HG03175 (cell line): ENCODE measurements at regions not wholly inside any gene's neighbourhood (a gene's known extent, or its start where the extent isn't known, plus 50 kb on each side); places are given as distances from the start of the nearest gene placed in this dataset.
"Not testable (repeated sequence)": the region's sequence is repeated elsewhere in the genome, so short reads cannot be mapped to it uniquely, and the experiment has no call there.

Experiments
- ATAC-seq: cut with Tn5 transposase; IDR thresholded peaks from one replicate; pipeline ENCODE4 v1.9.1; 2021; ENCODE audit warnings: mild to moderate bottlenecking, moderate library complexity; ENCODE audit not compliant: unreplicated experiment

- ATAC-seq: no peak
Measured at GRCh38 chr1:208461680-208462079, 217.5 kb upstream of the PLXNA2 start.

GRCh38 chr1:208462761-208463160 is 218.6 kb upstream of the PLXNA2 start:
- ATAC-seq: no peak

- ATAC-seq: no peak
Measured at GRCh38 chr1:208465266-208465665, 221.1 kb upstream of the PLXNA2 start.

- ATAC-seq: no peak
Measured at GRCh38 chr1:208465786-208466590, 221.8 kb upstream of the PLXNA2 start.

GRCh38 chr1:208467151-208467780 is 223.1 kb upstream of the PLXNA2 start:
- no peak for ATAC-seq

GRCh38 chr1:208475449-208475848 is 231.3 kb upstream of the PLXNA2 start:
- no peak for ATAC-seq

GRCh38 chr1:208475951-208476845 is 232.0 kb upstream of the PLXNA2 start:
- ATAC-seq: no peak

GRCh38 chr1:208476846-208477170 is 232.6 kb upstream of the PLXNA2 start:
- no peak for ATAC-seq

- ATAC-seq: no peak
Measured at GRCh38 chr1:208479435-208479834, 235.3 kb upstream of the PLXNA2 start.

GRCh38 chr1:208485512-208485911 is 241.3 kb upstream of the PLXNA2 start:
- ATAC-seq: no peak

GRCh38 chr1:208486677-208487076 is 242.5 kb upstream of the PLXNA2 start:
- ATAC-seq: no peak

- not testable (repeated sequence) for ATAC-seq
Measured at GRCh38 chr1:208488432-208488831, 244.2 kb upstream of the PLXNA2 start.

- ATAC-seq: no peak
Measured at GRCh38 chr1:208496467-208497371, 252.5 kb upstream of the PLXNA2 start.

GRCh38 chr1:208497866-208498541 is 253.8 kb upstream of the PLXNA2 start:
- ATAC-seq: no peak

- ATAC-seq: no peak
Measured at GRCh38 chr1:208499026-208499425, 254.8 kb upstream of the PLXNA2 start.

- no peak for ATAC-seq
Measured at GRCh38 chr1:208499601-208500000, 255.4 kb upstream of the PLXNA2 start.

GRCh38 chr1:208500375-208500774 is 256.2 kb upstream of the PLXNA2 start:
- no peak for ATAC-seq

- ATAC-seq: no peak
Measured at GRCh38 chr1:208501542-208501941, 257.4 kb upstream of the PLXNA2 start.

- no peak for ATAC-seq
Measured at GRCh38 chr1:208503787-208504186, 259.6 kb upstream of the PLXNA2 start.

- no peak for ATAC-seq
Measured at GRCh38 chr1:208506812-208507211, 262.6 kb upstream of the PLXNA2 start.
